ENCODE measurements at regions not wholly inside any gene's neighbourhood (a gene's known extent, or its start where the extent isn't known, plus 50 kb on each side); places are given as distances from the start of the nearest gene placed in this dataset.

GRCh38 chr16:51407921-51408320, 256.9 kb upstream of the SALL1 start:
- H3K27me3 ChIP-seq (ENCODE audit: control insufficient read depth in 3 of 3, insufficient read depth in 3 of 3, low read length in 2 of 3) = no peaks in the 10 kb centered on the region
- H3K27ac ChIP-seq (ENCODE audit: low read depth in 1 of 2, low read length in 1 of 2) = no peak overlapping the region
- no peak for TF ChIP-seq CTCF (IDR thresholded peaks at IDR 0.05; ENCODE audit: control extremely low read depth, extremely low read depth)
- no peak for ATAC-seq (ENCODE audit: insufficient read depth, low FRiP score)
- H3K4me3 ChIP-seq = no peak overlapping the region
- no peaks in the 10 kb centered on the region for H3K9me3 ChIP-seq (ENCODE audit: control insufficient read depth in 4 of 4, insufficient read depth in 3 of 4, low read length in 3 of 4)
- H3K9ac ChIP-seq (ENCODE audit: insufficient read depth in 1 of 2, low read length in 2 of 2) = no peak overlapping the region
- 68 to 85% methylated on average over 1 of the region's 1 CpG for WGBS, 2 donors
- DNase-seq = no peak
- no peaks in the 10 kb centered on the region for H3K4me1 ChIP-seq (ENCODE audit: control insufficient read depth in 5 of 5, insufficient read depth in 5 of 5, low read length in 5 of 5)
- no peaks in the 10 kb centered on the region for H3K36me3 ChIP-seq (ENCODE audit: control insufficient read depth in 4 of 4, insufficient read depth in 4 of 4, low read length in 4 of 4)

- Histone ChIP-seq H3K4me1 (ENCODE audit: control insufficient read depth in 5 of 5, insufficient read depth in 5 of 5, low read length in 5 of 5) (no peaks in the 10 kb centered on the region), H3K36me3 (ENCODE audit: control insufficient read depth in 4 of 4, insufficient read depth in 4 of 4, low read length in 4 of 4) (no peaks in the 10 kb centered on the region), H3K27me3 (ENCODE audit: control insufficient read depth in 3 of 3, insufficient read depth in 3 of 3, low read length in 2 of 3) (no peaks in the 10 kb centered on the region), H3K4me3 (no peak overlapping the region), H3K27ac (ENCODE audit: low read depth in 1 of 2, low read length in 1 of 2) (no peak overlapping the region), H3K9ac (ENCODE audit: insufficient read depth in 1 of 2, low read length in 2 of 2) (no peak overlapping the region), H3K9me3 (ENCODE audit: control insufficient read depth in 4 of 4, insufficient read depth in 3 of 4, low read length in 3 of 4) (no peaks in the 10 kb centered on the region)
- ATAC-seq (ENCODE audit: insufficient read depth, low FRiP score) (no peak), DNase-seq (no peak)
- WGBS, 2 donors = 88 to 89% methylated on average over 4 of the region's 4 CpGs
- TF ChIP-seq CTCF (IDR thresholded peaks at IDR 0.05; ENCODE audit: control extremely low read depth, extremely low read depth) = no peak
Observed at GRCh38 chr16:51407199-51407598, 256.1 kb upstream of the SALL1 start.

- Histone ChIP-seq H3K27ac (ENCODE audit: low read depth in 1 of 2, low read length in 1 of 2) (no peak overlapping the region), H3K9me3 (ENCODE audit: control insufficient read depth in 4 of 4, insufficient read depth in 3 of 4, low read length in 3 of 4) (no peaks in the 10 kb centered on the region), H3K4me1 (ENCODE audit: control insufficient read depth in 5 of 5, insufficient read depth in 5 of 5, low read length in 5 of 5) (no peaks in the 10 kb centered on the region), H3K4me3 (no peak overlapping the region), H3K9ac (ENCODE audit: insufficient read depth in 1 of 2, low read length in 2 of 2) (no peak overlapping the region), H3K27me3 (ENCODE audit: control insufficient read depth in 3 of 3, insufficient read depth in 3 of 3, low read length in 2 of 3) (no peaks in the 10 kb centered on the region), H3K36me3 (ENCODE audit: control insufficient read depth in 4 of 4, insufficient read depth in 4 of 4, low read length in 4 of 4) (no peaks in the 10 kb centered on the region)
- TF ChIP-seq CTCF (IDR thresholded peaks at IDR 0.05; ENCODE audit: control extremely low read depth, extremely low read depth) = no peak
- ATAC-seq (ENCODE audit: insufficient read depth, low FRiP score) (no peak), DNase-seq (no peak)
- 74 to 79% methylated on average over 2 of the region's 2 CpGs for WGBS, 2 donors
Observed at GRCh38 chr16:51405361-51405760, 254.3 kb upstream of the SALL1 start.

GRCh38 chr16:51404386-51404785, 253.3 kb upstream of the SALL1 start:
- WGBS, 2 donors = 37 to 87% methylated on average over 1 of the region's 1 CpG
- no peaks in the 10 kb centered on the region for H3K27me3 ChIP-seq (ENCODE audit: control insufficient read depth in 3 of 3, insufficient read depth in 3 of 3, low read length in 2 of 3)

More at GRCh38 chr16:51404386-51404785, 253.3 kb upstream of the SALL1 start:
- DNase-seq (no peak), ATAC-seq (ENCODE audit: insufficient read depth, low FRiP score) (no peak)
- Histone ChIP-seq H3K9ac (ENCODE audit: insufficient read depth in 1 of 2, low read length in 2 of 2) (no peak overlapping the region), H3K4me1 (ENCODE audit: control insufficient read depth in 5 of 5, insufficient read depth in 5 of 5, low read length in 5 of 5) (no peaks in the 10 kb centered on the region), H3K36me3 (ENCODE audit: control insufficient read depth in 4 of 4, insufficient read depth in 4 of 4, low read length in 4 of 4) (no peaks in the 10 kb centered on the region), H3K27ac (ENCODE audit: low read depth in 1 of 2, low read length in 1 of 2) (no peak overlapping the region), H3K9me3 (ENCODE audit: control insufficient read depth in 4 of 4, insufficient read depth in 3 of 4, low read length in 3 of 4) (no peaks in the 10 kb centered on the region), H3K4me3 (no peak overlapping the region)
- no peak for TF ChIP-seq CTCF (IDR thresholded peaks at IDR 0.05; ENCODE audit: control extremely low read depth, extremely low read depth)

Measured in lung (tissue), 11 donors.